Right ventricle myocardium superior (tissue), 1 donor: ENCODE measurements at regions not wholly inside any gene's neighbourhood (a gene's known extent, or its start where the extent isn't known, plus 50 kb on each side); places are given as distances from the start of the nearest gene placed in this dataset.
A peak's percentile ranks its signal among the peaks of the same experiment; 100 is the strongest.

Source experiments
- ATAC-seq: fragments of 200-7000 bp; cut with Tn5 transposase; one replicate; pipeline ENCODE4 v1.9.1; 2020; ENCODE audit warnings: mild to moderate bottlenecking; ENCODE audit not compliant: poor library complexity
- DNase-seq: peaks from one replicate; pipeline ENCODE4 v3.0.0-alpha.2; 2020
- intact Hi-C: fragments of 100-400 bp; cut with DNase I; formaldehyde crosslinking; loops from one replicate; pipeline ENCODE4 v1.11.2; 2022
- donor health status: DM: no; HTN: yes; CAD: no; lungs with severe emphysema.

DNA sequence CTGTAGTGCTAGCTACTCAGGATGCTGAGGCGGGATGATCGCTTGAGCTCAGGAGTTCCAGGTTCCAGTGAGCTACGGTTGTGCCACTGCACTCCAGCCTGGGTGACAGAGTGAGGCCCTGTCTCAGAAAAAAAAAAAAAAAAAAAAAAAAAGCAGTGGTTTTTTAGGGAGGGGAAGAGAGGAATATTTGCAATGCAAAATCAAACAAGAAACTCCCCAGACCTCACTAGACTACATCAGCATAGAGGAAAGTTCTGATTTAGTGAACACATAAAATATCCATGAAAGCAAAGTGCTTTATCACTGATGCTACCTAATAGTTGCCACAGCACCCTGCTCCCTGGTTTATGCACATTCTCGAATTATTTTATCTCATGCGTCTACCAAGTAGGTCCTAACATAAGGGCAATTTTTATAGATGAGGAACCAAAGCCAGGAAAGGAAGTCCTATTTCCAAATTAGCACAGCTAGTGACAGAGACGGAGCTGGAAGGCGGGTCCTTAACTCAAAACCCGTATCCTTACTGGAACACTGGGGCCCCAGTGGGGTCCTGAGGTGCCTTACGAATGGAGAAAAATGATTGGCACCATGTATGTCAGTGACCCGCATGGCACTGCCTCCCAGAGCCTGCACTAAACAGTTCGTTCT, 50.7 kb upstream of the GPR157 start:
- DNase-seq = no peak
- ATAC-seq = peak; percentile 3
- intact Hi-C loops = no loop called here

DNA sequence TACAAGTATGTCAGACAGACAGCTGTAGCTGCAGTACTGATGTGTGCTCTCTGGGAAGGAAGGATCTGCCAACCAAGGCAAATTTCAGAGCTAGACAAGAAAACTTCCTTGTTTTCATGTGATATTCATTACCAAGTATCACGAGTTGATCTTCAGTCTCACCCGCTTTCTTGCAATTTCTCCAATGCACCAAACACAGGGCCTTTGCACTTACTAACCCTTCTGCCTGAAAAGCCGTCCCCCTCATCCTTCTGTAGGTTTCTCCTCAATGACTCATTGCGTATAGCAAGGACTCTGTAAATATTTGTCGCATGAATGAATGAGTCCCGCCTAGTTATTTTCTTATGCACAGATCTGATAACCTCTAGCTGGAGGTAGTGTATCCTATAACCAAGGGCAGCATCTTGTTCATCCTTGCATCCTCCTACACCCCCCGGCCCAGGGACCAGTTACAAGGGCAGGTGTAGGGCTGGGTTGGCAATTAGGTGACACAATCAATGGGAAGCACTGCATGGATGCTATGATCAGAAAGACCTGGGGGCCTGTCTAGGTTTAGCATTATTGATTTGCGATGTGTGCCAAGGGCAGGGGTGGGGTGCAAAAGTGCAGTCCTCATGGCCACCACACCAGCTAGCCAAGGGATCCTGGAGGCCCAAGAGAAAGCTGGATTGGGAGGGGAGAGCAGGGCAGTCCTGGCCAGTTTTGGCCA, 51.4 kb upstream of the GPR157 start:
- intact Hi-C loops = no loop called here
- ATAC-seq (peak; percentile 2), DNase-seq (no peak)

GRCh38 chr1:9181176-9181906, 52.4 kb upstream of the GPR157 start:
- DNase-seq (peak; percentile 84), ATAC-seq (peak; percentile 80)
- intact Hi-C loops = no loop called here

DNA sequence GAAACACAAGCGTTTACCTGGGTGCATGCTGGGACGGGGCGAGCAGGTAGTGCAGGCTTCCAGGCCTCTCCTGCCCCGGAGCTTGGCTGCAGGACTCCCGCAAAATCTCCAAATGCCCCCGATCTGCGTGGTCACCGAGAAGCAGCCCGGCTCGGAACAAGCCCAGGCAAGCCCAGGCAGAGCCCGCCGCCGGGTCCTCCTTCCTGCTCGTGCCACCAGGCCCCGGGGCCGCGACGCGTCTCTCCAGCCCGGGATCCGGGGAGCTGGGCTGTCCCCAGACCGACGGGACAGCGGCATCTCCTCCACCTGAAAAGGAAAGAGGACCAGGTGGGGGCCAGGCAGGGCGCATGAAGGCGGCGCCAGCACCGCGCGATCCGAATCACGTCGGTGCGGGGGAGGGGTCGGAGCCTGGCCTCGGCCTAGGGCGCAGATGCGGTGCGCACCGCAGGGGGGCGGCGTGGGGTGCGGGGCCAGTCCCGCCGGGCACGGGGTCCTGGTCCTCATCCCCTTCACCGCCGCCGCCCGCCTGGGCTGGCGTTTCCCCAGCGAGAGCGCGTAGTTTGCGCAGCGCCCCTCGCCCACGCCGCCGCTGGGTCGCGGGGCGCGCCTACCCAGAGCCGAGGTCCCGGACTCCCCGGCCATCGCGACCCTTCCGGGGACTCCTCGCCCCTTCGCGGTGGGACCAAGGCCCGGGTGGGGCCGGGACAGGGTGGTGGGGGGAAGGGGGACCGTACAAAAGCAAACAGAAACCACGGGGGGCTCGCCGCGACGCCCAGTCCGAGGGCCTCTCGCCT, 52.4 kb upstream of the H6PD start:
- intact Hi-C loops = no loop called here
- DNase-seq (peak; percentile 60), ATAC-seq (peak; percentile 62)

GRCh38 chr1:9182784-9183257, 51.8 kb upstream of the H6PD start:
- intact Hi-C loops = no loop called here
- DNase-seq (peak; percentile 50), ATAC-seq (peak; percentile 48)

- intact Hi-C loops = no loop called here
- DNase-seq (no peak), ATAC-seq (no peak)
Observed at GRCh38 chr1:9183441-9183840, 51.1 kb upstream of the H6PD start.

DNA sequence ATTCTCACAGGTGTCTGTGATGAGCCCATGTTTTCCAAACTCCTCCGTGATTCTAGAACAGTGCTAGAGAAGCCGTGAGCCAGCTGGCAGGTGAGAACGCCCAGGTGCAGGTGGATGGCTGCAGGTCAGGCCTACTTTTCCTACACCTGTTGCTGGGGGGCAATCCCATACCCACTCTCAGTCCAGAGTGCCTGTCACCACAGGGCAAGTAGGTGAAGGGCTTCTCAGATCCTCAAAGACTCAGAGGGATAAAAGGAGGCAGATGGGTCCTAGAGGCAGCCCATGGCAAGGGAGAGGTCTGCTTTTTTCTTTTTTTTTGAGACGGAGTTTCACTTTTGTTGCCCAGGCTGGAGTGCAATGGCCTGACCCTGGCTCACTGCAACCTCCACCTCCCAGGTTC, 50.7 kb upstream of the H6PD start:
- ATAC-seq = no peak
- DNase-seq = no peak
- intact Hi-C loops = no loop called here

- intact Hi-C loops = no loop called here
- ATAC-seq (no peak), DNase-seq (no peak)
Observed at GRCh38 chr1:9184749-9185148, 49.8 kb upstream of the H6PD start.
